ENCODE measurements at regions not wholly inside any gene's neighbourhood (a gene's known extent, or its start where the extent isn't known, plus 50 kb on each side); places are given as distances from the start of the nearest gene placed in this dataset.
"Not testable (repeated sequence)": the region's sequence is repeated elsewhere in the genome, so short reads cannot be mapped to it uniquely, and the experiment has no call there.

- in situ Hi-C loops (cut with HindIII; ENCODE audit: low pct_unique_long_range_greater_than_20kb, low sequenced_read_pairs): no loop called here
- no peak for DNase-seq (ENCODE audit: low read depth, low spot score)
These were observed 609.0 kb upstream of the CNTN5 start for GRCh38 chr11:98411777-98412176.

DNA sequence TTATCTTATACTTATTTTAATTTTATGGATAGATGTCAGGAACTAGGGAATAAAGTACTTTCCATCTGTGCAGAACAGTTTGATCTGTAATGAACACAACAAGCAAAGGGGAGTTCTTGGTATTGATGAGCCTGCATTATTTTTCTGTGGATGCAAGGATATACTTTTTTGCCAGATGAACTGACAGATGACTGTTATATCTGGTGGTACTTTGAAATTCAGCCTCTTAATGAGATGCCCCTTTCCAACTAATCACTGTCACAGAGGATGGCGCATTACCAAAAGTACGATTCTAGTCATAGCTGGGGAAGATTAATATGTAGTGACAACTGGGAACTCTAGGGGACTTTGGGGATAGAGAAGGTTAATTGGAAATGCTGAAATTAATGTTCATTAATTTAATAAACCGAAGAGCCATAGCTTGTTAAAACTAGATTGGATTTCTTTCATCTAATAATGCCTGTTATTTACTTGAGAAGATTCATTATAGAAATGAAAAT is 603.4 kb upstream of the CNTN5 start:
- in situ Hi-C loops (cut with HindIII; ENCODE audit: low pct_unique_long_range_greater_than_20kb, low sequenced_read_pairs): no loop called here
- DNase-seq (ENCODE audit: low read depth, low spot score): no peak

- in situ Hi-C loops (cut with HindIII; ENCODE audit: low pct_unique_long_range_greater_than_20kb, low sequenced_read_pairs): no loop called here
- no peak for DNase-seq (ENCODE audit: low read depth, low spot score)
These were observed 596.8 kb upstream of the CNTN5 start for GRCh38 chr11:98423933-98424332.

DNA sequence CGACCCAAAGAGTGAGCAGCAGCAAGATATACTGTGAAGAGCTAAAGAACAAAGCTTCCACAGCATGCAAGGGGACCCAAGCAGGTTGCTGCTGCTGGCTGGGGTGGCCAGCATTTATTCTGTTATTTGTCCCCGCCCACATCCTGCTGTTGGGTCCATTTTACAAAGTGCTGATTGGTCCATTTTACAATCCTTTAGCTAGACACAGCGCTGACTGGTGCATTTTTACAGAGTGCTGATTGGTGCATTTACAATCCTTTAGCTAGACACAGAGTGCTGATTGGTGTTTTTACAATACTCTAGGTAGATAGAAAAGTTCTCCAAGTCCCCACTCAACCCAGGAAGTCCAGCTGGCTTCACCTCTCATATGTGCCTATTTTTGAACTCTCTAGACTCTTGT is 596.0 kb upstream of the CNTN5 start:
- in situ Hi-C loops (cut with HindIII; ENCODE audit: low pct_unique_long_range_greater_than_20kb, low sequenced_read_pairs); DNase-seq (ENCODE audit: low read depth, low spot score): not testable (repeated sequence)

GRCh38 chr11:98431463-98432359 is 589.0 kb upstream of the CNTN5 start:
- no peak for DNase-seq (ENCODE audit: low read depth, low spot score)
- in situ Hi-C loops (cut with HindIII; ENCODE audit: low pct_unique_long_range_greater_than_20kb, low sequenced_read_pairs): no loop called here

DNA sequence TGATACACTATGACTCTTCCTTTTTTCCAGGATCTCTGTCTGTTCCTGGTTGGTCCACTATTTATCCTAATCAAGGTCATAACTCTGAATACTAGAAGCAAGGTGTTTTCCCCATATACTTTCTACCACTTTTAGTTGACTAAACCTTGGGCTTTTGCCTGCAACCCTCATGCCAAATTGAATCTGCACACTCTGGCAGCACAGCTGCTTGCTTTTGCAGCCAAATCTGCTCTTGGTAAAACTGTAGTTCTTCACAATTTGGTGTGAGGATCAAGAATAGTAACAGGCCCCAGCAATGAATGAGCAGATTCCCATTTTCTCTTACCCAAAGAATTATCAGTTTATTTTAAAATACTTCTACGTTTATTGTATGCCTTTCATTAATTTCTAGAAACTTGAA is 586.5 kb upstream of the CNTN5 start:
- in situ Hi-C loops (cut with HindIII; ENCODE audit: low pct_unique_long_range_greater_than_20kb, low sequenced_read_pairs): no loop called here
- no peak for DNase-seq (ENCODE audit: low read depth, low spot score)

- no peak for DNase-seq (ENCODE audit: low read depth, low spot score)
- in situ Hi-C loops (cut with HindIII; ENCODE audit: low pct_unique_long_range_greater_than_20kb, low sequenced_read_pairs): no loop called here
These were observed 567.4 kb upstream of the CNTN5 start for GRCh38 chr11:98453378-98453777.

DNA sequence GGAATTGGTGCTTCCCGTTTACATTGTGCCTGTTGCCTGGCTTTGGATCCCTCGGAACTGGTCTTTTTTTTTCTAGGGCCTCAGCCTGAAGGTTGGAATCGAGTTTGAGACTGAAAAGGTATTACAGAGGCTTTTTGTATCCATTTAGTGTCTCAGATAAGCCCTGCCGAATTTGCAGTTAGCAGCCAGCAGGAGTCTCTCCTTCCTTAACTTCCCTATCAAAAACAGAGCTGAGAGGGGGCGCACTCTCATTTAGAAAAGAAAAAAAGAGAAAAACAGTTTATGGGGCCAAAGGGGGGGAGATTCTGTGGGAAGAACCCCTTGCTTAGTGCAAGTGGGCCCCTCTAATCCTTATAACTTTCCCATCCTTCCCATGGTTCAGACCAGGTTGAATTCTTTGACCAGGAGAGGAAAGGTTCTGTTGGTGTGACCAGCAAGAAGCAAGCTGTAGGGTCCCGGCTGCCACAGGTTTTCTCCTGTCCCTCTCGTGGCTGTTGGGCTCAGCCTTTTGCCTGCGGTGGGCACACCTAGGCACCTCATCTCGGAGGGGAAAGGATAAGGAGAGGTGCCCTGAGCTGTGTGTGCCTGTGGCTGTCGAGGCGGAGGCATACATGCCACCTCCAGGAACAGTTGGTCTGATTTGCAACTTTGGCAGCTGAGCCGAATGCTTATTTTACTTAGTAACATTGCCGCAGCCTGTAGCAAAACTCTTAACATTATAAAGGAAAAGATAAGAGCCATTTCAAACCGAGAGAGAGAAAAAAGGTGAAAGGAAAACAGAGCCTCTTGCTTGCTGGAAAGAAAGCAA is 565.0 kb upstream of the CNTN5 start:
- in situ Hi-C loops (cut with HindIII; ENCODE audit: low pct_unique_long_range_greater_than_20kb, low sequenced_read_pairs): no loop called here
- DNase-seq (ENCODE audit: low read depth, low spot score): peak; percentile 47

GRCh38 chr11:98456308-98456680 is 564.5 kb upstream of the CNTN5 start:
- in situ Hi-C loops (cut with HindIII; ENCODE audit: low pct_unique_long_range_greater_than_20kb, low sequenced_read_pairs): no loop called here
- no peak for DNase-seq (ENCODE audit: low read depth, low spot score)

DNA sequence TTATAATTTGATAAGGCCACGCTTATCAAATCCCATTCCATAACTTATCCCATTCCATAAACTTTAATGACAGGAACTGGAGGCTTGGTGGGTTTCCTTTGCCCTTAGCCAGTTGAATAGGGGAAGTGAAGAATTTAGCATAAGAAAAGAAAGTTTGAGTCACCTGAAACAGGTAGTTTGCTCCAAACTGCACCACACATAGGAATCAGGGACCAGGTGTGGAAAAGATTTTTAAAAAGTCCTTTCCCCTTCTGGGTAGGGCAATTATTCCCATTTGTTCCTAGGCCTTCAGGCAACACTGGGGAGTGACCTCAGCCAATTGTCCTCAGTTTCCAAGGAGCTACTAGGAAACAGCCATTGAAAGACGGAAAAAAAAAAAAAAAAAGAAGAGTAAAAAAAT is 525.7 kb upstream of the CNTN5 start:
- in situ Hi-C loops (cut with HindIII; ENCODE audit: low pct_unique_long_range_greater_than_20kb, low sequenced_read_pairs): no loop called here
- no peak for DNase-seq (ENCODE audit: low read depth, low spot score)

DNA sequence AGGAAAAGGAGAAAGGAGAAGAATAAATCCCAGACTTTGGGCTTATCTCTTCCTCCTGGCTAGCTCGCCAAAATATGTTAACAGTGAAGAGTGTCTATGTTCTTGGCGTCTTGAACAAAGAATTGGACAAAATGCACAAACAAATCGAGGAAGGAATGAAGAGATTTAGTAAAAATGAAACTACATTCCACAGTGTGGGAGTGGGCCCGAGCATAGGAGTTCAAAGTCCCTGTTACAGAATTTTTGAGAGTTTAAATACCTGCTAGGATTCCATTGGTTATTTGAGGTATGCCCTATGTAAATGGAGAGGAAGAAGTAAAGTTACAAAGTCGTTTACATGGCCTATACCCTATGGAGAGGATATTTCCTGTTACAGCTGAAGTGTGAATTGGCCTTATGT is 525.1 kb upstream of the CNTN5 start:
- in situ Hi-C loops (cut with HindIII; ENCODE audit: low pct_unique_long_range_greater_than_20kb, low sequenced_read_pairs): no loop called here
- DNase-seq (ENCODE audit: low read depth, low spot score): no peak

DNA sequence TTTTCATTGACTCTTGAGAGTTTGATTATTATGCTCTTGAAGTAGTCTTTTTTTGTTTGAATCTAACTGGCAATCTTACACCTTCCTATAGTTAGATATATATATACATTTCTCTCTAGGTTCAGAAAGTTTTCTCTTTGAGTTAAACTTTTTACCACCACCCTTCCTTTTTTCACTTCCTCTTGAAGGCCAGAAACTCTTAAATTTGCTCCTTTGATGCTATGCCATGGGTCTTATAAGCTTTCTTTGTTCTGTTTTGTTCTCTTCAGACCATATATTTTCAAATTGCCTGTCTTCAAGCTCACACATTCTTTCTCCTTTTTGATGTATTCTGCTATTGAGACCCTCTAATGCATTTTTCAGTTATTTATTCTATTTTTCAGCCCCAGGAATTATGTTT is 513.5 kb upstream of the CNTN5 start:
- in situ Hi-C loops (cut with HindIII; ENCODE audit: low pct_unique_long_range_greater_than_20kb, low sequenced_read_pairs): no loop called here
- no peak for DNase-seq (ENCODE audit: low read depth, low spot score)

GRCh38 chr11:98512938-98513337 is 507.8 kb upstream of the CNTN5 start:
- in situ Hi-C loops (cut with HindIII; ENCODE audit: low pct_unique_long_range_greater_than_20kb, low sequenced_read_pairs): no loop called here
- no peak for DNase-seq (ENCODE audit: low read depth, low spot score)

- DNase-seq (ENCODE audit: low read depth, low spot score): no peak
- in situ Hi-C loops (cut with HindIII; ENCODE audit: low pct_unique_long_range_greater_than_20kb, low sequenced_read_pairs): no loop called here
These were observed 489.2 kb upstream of the CNTN5 start for GRCh38 chr11:98531576-98531975.

- DNase-seq (ENCODE audit: low read depth, low spot score): no peak
- in situ Hi-C loops (cut with HindIII; ENCODE audit: low pct_unique_long_range_greater_than_20kb, low sequenced_read_pairs): no loop called here
These were observed 484.7 kb upstream of the CNTN5 start for GRCh38 chr11:98536023-98536422.

GRCh38 chr11:98538358-98538757 is 482.4 kb upstream of the CNTN5 start:
- in situ Hi-C loops (cut with HindIII; ENCODE audit: low pct_unique_long_range_greater_than_20kb, low sequenced_read_pairs); DNase-seq (ENCODE audit: low read depth, low spot score): not testable (repeated sequence)

GRCh38 chr11:98545544-98546175 is 475.1 kb upstream of the CNTN5 start:
- in situ Hi-C loops (cut with HindIII; ENCODE audit: low pct_unique_long_range_greater_than_20kb, low sequenced_read_pairs): no loop called here
- DNase-seq (ENCODE audit: low read depth, low spot score): no peak

- in situ Hi-C loops (cut with HindIII; ENCODE audit: low pct_unique_long_range_greater_than_20kb, low sequenced_read_pairs): no loop called here
- no peak for DNase-seq (ENCODE audit: low read depth, low spot score)
These were observed 471.2 kb upstream of the CNTN5 start for GRCh38 chr11:98549571-98549970.
